ENCODE measurements at regions not wholly inside any gene's neighbourhood (a gene's known extent, or its start where the extent isn't known, plus 50 kb on each side); places are given as distances from the start of the nearest gene placed in this dataset.
"Not testable (repeated sequence)": the region's sequence is repeated elsewhere in the genome, so short reads cannot be mapped to it uniquely, and the experiment has no call there.

DNA sequence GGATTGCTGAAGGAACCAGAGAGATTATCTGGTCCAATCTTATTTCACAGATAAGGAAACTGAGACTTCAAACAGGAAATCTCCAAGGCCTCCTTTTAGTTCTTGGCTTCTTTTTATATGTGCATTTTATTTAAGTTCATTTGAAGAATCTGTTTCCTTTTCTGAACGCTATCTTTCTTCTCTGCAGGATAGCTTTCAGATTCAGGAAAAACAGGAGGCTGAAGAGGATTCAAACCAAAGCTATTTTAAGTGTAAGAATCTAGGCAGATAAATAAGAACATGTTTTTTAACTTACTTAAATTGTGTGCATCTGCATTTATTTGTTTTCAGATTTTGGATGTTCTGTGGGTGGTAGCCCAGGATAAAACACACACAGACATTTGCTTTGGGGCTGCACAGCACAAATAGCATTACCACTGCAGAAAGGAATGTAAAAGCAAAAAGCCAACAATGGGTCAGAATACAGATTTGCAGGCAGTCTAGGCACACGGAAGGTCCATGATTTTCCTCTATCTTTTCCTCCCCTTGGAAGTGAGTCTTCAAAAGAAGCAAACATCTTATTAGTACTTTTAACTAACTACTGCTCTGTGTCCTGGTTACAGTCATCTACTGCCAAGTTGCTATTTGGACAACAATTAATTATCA lies 188.8 kb upstream of the TBX18 start:
- POLR2A ChIA-PET, result no interaction called here
- CTCF ChIA-PET, result interaction anchor here (0.6 kb wide), 2 partner anchors 36 to 93 kb away, joined by 3 read pairs; no protein-coding TSS in a partner anchor
- TF ChIP-seq ELF4 (IDR thresholded peaks at IDR 0.05) (no peak), L3MBTL2 (conservative IDR thresholded peaks at IDR 0.05) (no peak), FOXA1 (IDR thresholded peaks at IDR 0.05) (no peak), ARNT (IDR thresholded peaks at IDR 0.05) (no peak), SP1 (IDR thresholded peaks at IDR 0.05) (no peak), FOXM1 (IDR thresholded peaks at IDR 0.05; ENCODE audit: borderline replicate concordance) (no peak), NFRKB (IDR thresholded peaks at IDR 0.05) (no peak), FOXK2 (IDR thresholded peaks at IDR 0.05) (no peak), SUZ12 (IDR thresholded peaks at IDR 0.05) (no peak), HDGF (IDR thresholded peaks at IDR 0.05; ENCODE audit: borderline replicate concordance) (no peak), BHLHE40 (IDR thresholded peaks at IDR 0.05; ENCODE audit: borderline replicate concordance) (no peak), CTBP1 (IDR thresholded peaks at IDR 0.05; ENCODE audit: borderline replicate concordance) (no peak), ZNF384 (IDR thresholded peaks at IDR 0.05) (no peak), TARDBP (IDR thresholded peaks at IDR 0.05) (no peak), LEF1 (IDR thresholded peaks at IDR 0.05; ENCODE audit: borderline replicate concordance) (no peak)
- TF ChIP-seq, protein P1, sequence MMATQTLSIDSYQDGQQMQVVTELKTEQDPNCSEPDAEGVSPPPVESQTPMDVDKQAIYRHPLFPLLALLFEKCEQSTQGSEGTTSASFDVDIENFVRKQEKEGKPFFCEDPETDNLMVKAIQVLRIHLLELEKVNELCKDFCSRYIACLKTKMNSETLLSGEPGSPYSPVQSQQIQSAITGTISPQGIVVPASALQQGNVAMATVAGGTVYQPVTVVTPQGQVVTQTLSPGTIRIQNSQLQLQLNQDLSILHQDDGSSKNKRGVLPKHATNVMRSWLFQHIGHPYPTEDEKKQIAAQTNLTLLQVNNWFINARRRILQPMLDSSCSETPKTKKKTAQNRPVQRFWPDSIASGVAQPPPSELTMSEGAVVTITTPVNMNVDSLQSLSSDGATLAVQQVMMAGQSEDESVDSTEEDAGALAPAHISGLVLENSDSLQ (IDR thresholded peaks at IDR 0.05), result no peak
- DNase-seq (ENCODE audit: extremely low spot score), result no peak

DNA sequence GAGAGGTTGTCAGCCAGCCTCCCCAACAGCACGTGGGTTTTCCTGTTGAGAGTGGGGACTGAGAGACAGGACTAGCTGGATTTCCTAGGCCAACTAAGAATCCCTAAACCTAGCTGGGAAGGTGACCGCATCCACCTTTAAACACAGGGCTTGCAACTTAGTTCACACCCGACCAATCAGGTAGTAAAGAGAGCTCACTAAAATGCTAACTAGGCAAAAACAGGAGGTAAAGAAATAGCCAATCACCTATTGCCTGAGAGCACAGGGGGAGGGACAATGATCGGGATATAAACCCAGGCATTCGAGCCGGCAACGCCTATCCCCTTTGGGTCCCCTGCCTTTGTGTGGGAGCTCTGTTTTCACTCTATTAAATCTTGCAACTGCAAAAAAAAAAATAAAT lies 180.5 kb upstream of the TBX18 start:
- CTCF ChIA-PET; DNase-seq (ENCODE audit: extremely low spot score); POLR2A ChIA-PET: not testable (repeated sequence)

DNA sequence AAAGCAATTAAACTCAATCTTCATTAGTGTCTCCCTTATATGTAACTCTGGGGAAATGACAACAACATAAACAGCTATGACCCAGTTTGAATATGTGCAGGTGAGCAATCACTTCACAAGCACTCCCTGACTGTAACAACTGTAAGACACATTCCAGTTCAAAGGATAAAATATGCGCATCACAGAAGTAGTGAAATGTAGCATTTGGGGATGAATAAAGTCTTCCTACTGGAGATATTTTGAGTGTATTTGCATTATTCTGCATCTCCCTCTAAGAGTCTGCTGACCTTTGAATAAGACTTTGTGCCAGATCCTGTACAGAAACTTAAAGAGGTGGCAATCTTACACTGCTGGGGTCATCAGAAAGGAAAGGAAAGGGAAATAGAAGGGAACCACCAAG lies 179.5 kb upstream of the TBX18 start:
- no peak for DNase-seq (ENCODE audit: extremely low spot score)
- ChIA-PET POLR2A (no interaction called here), CTCF (no interaction called here)
- no peak for TF ChIP-seq CTBP1 (IDR thresholded peaks at IDR 0.05; ENCODE audit: borderline replicate concordance)
- TF ChIP-seq SUZ12 (IDR thresholded peaks at IDR 0.05), result no peak
- TF ChIP-seq FOXM1 (IDR thresholded peaks at IDR 0.05; ENCODE audit: borderline replicate concordance), result no peak
- no peak for TF ChIP-seq HDGF (IDR thresholded peaks at IDR 0.05; ENCODE audit: borderline replicate concordance)
- TF ChIP-seq NFRKB (IDR thresholded peaks at IDR 0.05), result no peak
- TF ChIP-seq FOXK2 (IDR thresholded peaks at IDR 0.05), result no peak
- TF ChIP-seq ZNF384 (IDR thresholded peaks at IDR 0.05), result no peak
- TF ChIP-seq BHLHE40 (IDR thresholded peaks at IDR 0.05; ENCODE audit: borderline replicate concordance), result no peak
- no peak for TF ChIP-seq ARNT (IDR thresholded peaks at IDR 0.05)
- TF ChIP-seq, protein P1 (IDR thresholded peaks at IDR 0.05), result no peak
- no peak for TF ChIP-seq FOXA1 (IDR thresholded peaks at IDR 0.05)
- TF ChIP-seq L3MBTL2 (conservative IDR thresholded peaks at IDR 0.05), result no peak

DNA sequence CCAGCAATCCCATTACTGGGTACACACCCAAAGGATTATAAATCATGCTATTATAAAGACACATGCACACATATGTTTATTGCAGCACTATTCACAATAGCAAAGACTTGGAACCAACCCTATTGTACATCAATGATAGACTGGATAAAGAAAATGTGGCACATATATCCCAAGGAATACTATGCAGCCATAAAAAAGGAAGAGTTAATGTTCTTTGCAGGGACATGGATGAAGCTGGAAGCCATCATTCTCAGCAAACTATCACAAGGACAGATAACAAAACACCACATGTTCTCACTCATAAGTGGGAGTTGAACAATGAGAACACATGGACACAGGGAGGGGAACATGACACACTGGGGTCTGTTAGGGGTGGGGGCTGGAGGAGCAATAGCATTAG lies 177.2 kb upstream of the TBX18 start:
- CTCF ChIA-PET; POLR2A ChIA-PET; DNase-seq (ENCODE audit: extremely low spot score): not testable (repeated sequence)

DNA sequence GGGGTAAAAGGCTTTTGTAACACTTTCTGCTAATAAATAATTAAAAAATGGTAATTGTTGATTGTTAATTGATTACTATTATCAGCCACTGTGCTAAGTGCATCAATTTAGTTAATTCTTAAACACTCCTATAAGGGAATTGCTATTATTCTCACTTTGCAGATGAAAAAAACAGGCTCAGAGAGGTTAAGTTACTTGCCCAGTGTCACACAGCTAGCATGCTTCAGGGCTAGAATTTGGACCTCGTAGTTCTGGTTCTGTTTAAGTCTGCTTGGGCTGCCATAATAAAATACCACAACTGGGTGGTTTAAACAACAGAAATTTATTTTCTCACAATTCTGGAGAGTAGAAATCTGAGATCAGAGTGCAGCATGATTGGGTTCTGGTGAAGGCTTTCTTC lies 164.8 kb upstream of the TBX18 start:
- ChIA-PET POLR2A (no interaction called here), CTCF (no interaction called here)
- no peak for DNase-seq (ENCODE audit: extremely low spot score)
- no peak for TF ChIP-seq FOXA1 (IDR thresholded peaks at IDR 0.05)
- TF ChIP-seq FOXK2 (IDR thresholded peaks at IDR 0.05), result no peak
- TF ChIP-seq FOXM1 (IDR thresholded peaks at IDR 0.05; ENCODE audit: borderline replicate concordance), result no peak
- no peak for TF ChIP-seq L3MBTL2 (conservative IDR thresholded peaks at IDR 0.05)
- TF ChIP-seq LEF1 (IDR thresholded peaks at IDR 0.05; ENCODE audit: borderline replicate concordance), result no peak
- TF ChIP-seq BHLHE40 (IDR thresholded peaks at IDR 0.05; ENCODE audit: borderline replicate concordance), result no peak
- no peak for TF ChIP-seq ARNT (IDR thresholded peaks at IDR 0.05)
- no peak for TF ChIP-seq NFRKB (IDR thresholded peaks at IDR 0.05)
- TF ChIP-seq CTBP1 (IDR thresholded peaks at IDR 0.05; ENCODE audit: borderline replicate concordance), result no peak
- TF ChIP-seq SUZ12 (IDR thresholded peaks at IDR 0.05), result no peak
- TF ChIP-seq HDGF (IDR thresholded peaks at IDR 0.05; ENCODE audit: borderline replicate concordance), result no peak
- TF ChIP-seq ZNF384 (IDR thresholded peaks at IDR 0.05), result no peak
- TF ChIP-seq, protein P1 (IDR thresholded peaks at IDR 0.05), result no peak
- no peak for TF ChIP-seq TARDBP (IDR thresholded peaks at IDR 0.05)
- no peak for TF ChIP-seq ELF4 (IDR thresholded peaks at IDR 0.05)
- no peak for TF ChIP-seq SP1 (IDR thresholded peaks at IDR 0.05)

DNA sequence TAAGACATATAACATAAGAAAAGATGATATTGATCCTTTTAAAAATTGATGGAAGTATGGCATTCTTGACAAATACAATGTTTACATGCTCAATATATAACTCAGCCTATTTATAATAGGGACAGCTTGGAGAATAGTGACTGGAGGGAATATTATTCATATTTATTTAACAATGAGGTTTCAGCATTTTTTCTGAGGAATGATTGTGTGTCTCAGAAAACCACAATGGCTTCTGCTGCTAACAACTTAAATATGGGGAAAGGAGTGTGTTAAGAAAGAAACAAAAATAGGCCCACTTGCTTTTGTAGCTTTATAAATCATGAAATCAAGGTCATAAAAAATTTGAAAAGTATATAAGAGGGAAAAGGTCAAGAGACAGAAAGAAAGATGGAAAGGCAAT lies 163.2 kb upstream of the TBX18 start:
- POLR2A ChIA-PET, result no interaction called here
- TF ChIP-seq L3MBTL2 (conservative IDR thresholded peaks at IDR 0.05) (no peak), SUZ12 (IDR thresholded peaks at IDR 0.05) (no peak), FOXA1 (IDR thresholded peaks at IDR 0.05) (no peak), ZNF384 (IDR thresholded peaks at IDR 0.05) (no peak), FOXM1 (IDR thresholded peaks at IDR 0.05; ENCODE audit: borderline replicate concordance) (no peak), BHLHE40 (IDR thresholded peaks at IDR 0.05; ENCODE audit: borderline replicate concordance) (no peak), ARNT (IDR thresholded peaks at IDR 0.05) (no peak), LEF1 (IDR thresholded peaks at IDR 0.05; ENCODE audit: borderline replicate concordance) (no peak), HDGF (IDR thresholded peaks at IDR 0.05; ENCODE audit: borderline replicate concordance) (no peak), ELF4 (IDR thresholded peaks at IDR 0.05) (no peak), TARDBP (IDR thresholded peaks at IDR 0.05) (no peak), CTBP1 (IDR thresholded peaks at IDR 0.05; ENCODE audit: borderline replicate concordance) (no peak)
- TF ChIP-seq, protein P1 (IDR thresholded peaks at IDR 0.05), result no peak
- CTCF ChIA-PET, result no interaction called here
- no peak for DNase-seq (ENCODE audit: extremely low spot score)

Data from HEK293T (cell line).